WERI-Rb-1 (cell line): ENCODE measurements at regions not wholly inside any gene's neighbourhood (a gene's known extent, or its start where the extent isn't known, plus 50 kb on each side); places are given as distances from the start of the nearest gene placed in this dataset.

Experiments used
- DNase-seq: peaks from one replicate; pipeline ENCODE4 v3.0.0-alpha.2; 2020
- H3K27ac ChIP-seq: fragments of 250-450 bp; sonication (Bioruptor Pico); 2 replicates; pipeline ENCODE4 v1.5.1; 2020; ENCODE audit warnings: mild to moderate bottlenecking, moderate library complexity
- H3K27me3 ChIP-seq: fragments of 250-450 bp; sonication (Bioruptor Pico); 2 replicates; pipeline ENCODE4 v1.5.1; 2021; ENCODE audit warnings: mild to moderate bottlenecking, low read depth, moderate library complexity; ENCODE audit not compliant: insufficient read depth, severe bottlenecking
- H3K36me3 ChIP-seq: fragments of 250-450 bp; sonication (Bioruptor Pico); 2 replicates; pipeline ENCODE4 v1.5.1; 2020; ENCODE audit warnings: mild to moderate bottlenecking, moderate library complexity
- H3K4me3 ChIP-seq: 2 replicates; pipeline ENCODE4 v1.5.1; 2011; ENCODE audit warnings: low read depth, mild to moderate bottlenecking, control low read depth, low read length
- H3K9me3 ChIP-seq: fragments of 250-450 bp; sonication (Bioruptor Pico); 2 replicates; pipeline ENCODE4 v1.5.1; 2021; ENCODE audit warnings: mild to moderate bottlenecking, moderate library complexity; ENCODE audit not compliant: severe bottlenecking
- CTCF ChIP-seq: IDR thresholded peaks from 2 replicates; pipeline ENCODE4 v1.5.1; 2011; ENCODE audit warnings: low read depth, mild to moderate bottlenecking, control low read depth, inconsistent platforms, low read length

- no peak overlapping the region for H3K4me3 ChIP-seq
- no peak overlapping the region for H3K27ac ChIP-seq
- H3K27me3 ChIP-seq: no peaks in the 10 kb centered on the region
- TF ChIP-seq CTCF: no peak
- no peaks in the 10 kb centered on the region for H3K36me3 ChIP-seq
- no peaks in the 10 kb centered on the region for H3K9me3 ChIP-seq
- no peak for DNase-seq
Measured at GRCh38 chr1:116298746-116299145, 74.3 kb upstream of the ATP1A1 start.

- Histone ChIP-seq H3K27me3 (no peaks in the 10 kb centered on the region), H3K27ac (no peak overlapping the region), H3K36me3 (no peaks in the 10 kb centered on the region), H3K9me3 (no peaks in the 10 kb centered on the region), H3K4me3 (no peak overlapping the region)
- no peak for DNase-seq
- TF ChIP-seq CTCF: no peak
Measured at GRCh38 chr1:116299248-116299647, 73.8 kb upstream of the ATP1A1 start.

- no peaks in the 10 kb centered on the region for H3K36me3 ChIP-seq
- H3K27me3 ChIP-seq: no peaks in the 10 kb centered on the region
- no peak overlapping the region for H3K27ac ChIP-seq
- H3K9me3 ChIP-seq: no peaks in the 10 kb centered on the region
- no peak for TF ChIP-seq CTCF
- H3K4me3 ChIP-seq: no peak overlapping the region
- DNase-seq: no peak
Measured at GRCh38 chr1:116302281-116302680, 70.8 kb upstream of the ATP1A1 start.

GRCh38 chr1:116306102-116306501 is 66.9 kb upstream of the ATP1A1 start:
- Histone ChIP-seq H3K4me3 (no peak overlapping the region), H3K27me3 (no peaks in the 10 kb centered on the region), H3K36me3 (no peaks in the 10 kb centered on the region), H3K27ac (no peak overlapping the region), H3K9me3 (no peaks in the 10 kb centered on the region)
- no peak for TF ChIP-seq CTCF
- DNase-seq: no peak

GRCh38 chr1:116306840-116307442 is 66.1 kb upstream of the ATP1A1 start:
- Histone ChIP-seq H3K27ac (no peak overlapping the region), H3K9me3 (no peaks in the 10 kb centered on the region), H3K4me3 (no peak overlapping the region), H3K27me3 (no peaks in the 10 kb centered on the region), H3K36me3 (no peaks in the 10 kb centered on the region)
- no peak for TF ChIP-seq CTCF
- DNase-seq: no peak

- no peak for TF ChIP-seq CTCF
- H3K4me3 ChIP-seq: no peak overlapping the region
- H3K27me3 ChIP-seq: no peaks in the 10 kb centered on the region
- H3K9me3 ChIP-seq: no peaks in the 10 kb centered on the region
- DNase-seq: no peak
- H3K36me3 ChIP-seq: no peaks in the 10 kb centered on the region
- no peak overlapping the region for H3K27ac ChIP-seq
Measured at GRCh38 chr1:116308276-116308675, 64.8 kb upstream of the ATP1A1 start.
